Activated CD8-positive, alpha-beta memory T cell treated with anti-CD3 and anti-CD28 coated beads, Interleukin-2, amount 50 U/mL, for 24 hours (primary cell): ENCODE measurements at regions not wholly inside any gene's neighbourhood (a gene's known extent, or its start where the extent isn't known, plus 50 kb on each side); places are given as distances from the start of the nearest gene placed in this dataset.

Experiments used
- DNase-seq: peaks from one replicate; pipeline ENCODE4 v3.0.0-alpha.2; 2020; ENCODE audit errors: extremely low read depth

DNA sequence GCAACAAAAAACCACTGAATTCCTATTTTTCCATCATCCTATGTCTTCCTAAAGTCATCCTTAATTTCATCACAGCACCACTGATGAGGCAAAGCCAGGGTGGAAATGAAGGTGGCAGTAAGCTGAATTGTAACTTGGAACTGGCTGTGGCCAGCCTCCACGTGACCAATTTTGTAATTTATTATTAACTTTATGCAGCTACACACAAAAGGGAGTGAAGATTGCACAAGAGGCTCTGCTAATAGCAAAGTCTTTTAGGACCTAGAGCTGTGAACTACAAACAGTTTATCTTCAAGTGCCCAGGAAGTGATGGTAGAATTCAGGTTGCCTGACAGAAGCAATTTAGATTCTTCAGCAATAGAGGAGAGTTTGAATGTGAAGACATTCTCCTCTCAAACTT is 176.4 kb downstream of the CCDC71L start:
- DNase-seq, result no peak

DNA sequence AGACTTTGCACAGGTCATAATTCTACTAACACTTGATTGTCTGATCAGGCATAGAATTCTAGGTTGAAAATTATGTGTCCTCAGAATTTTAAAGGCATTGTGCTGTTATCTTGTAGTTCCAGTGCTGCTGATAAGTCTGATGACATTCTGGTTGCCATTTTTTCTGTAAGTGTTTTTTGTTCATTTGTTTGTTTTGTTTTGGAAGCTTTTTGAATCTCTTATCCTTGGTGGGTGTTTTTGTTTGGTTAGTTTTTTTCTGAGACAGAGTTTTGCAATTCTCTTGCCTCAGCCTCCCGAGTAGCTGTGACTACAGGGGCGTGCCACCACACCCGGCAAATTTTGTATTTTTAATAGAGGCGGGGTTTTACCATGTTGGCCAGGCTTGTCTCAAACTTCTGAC is 178.9 kb downstream of the CCDC71L start:
- DNase-seq, result no peak

DNA sequence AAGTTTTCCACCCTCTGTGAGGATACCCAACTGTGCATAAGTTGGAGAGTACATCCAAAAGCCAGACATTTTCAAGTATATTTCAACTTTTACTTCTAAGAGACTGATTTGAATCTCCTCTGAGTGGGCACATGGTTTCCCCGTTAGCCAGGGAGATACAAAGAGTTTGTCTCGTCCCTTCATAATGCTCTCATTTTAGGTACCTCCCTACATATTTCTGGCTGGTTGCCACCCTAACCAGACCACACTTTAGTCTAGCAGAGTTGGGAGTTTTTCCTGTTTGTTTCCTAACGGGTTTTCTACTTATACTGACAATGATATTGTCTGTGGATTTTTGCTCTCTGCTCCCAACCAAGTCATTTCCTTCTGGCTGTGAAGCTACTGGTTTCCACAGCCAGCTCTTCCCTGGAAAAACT is 180.3 kb downstream of the CCDC71L start:
- no peak for DNase-seq

DNA sequence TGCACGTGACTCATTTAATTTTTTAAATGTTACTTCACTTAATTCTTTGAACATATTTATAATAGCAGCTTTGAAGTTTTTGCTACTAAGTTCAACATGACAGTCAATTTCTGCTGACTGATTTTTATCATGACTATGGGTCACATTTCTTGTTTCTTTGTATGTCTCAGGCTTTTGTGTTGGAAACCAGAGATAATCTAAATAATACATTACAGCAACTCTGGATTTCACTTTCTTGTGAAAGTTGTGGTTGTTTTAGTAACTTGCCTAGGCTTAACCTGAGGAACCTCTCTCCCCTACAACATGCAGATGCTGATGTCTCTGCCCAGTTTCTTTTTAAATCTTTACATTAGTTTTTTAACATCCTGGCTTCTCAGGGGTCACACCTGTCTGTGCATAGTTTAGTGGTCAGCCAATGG is 180.8 kb downstream of the CCDC71L start:
- DNase-seq, result no peak

DNA sequence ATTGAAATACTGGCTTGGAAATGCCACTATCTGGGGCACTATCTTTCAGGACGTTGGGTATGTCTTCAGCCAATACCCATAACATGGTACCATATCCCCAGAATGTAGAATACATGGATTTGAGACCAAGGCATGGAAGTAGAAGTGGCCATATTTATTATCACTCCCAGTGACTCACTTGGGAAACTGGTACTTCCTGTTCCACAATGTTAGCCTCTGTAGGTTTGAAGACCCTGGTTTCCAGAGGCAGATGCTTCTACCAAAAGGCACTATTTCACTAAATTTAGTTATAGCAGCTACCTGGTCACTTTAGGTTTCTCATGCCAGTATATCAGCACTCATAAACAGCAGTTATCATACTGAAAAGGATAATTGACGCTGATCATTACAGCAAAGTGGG is 184.2 kb downstream of the CCDC71L start:
- no peak for DNase-seq

DNA sequence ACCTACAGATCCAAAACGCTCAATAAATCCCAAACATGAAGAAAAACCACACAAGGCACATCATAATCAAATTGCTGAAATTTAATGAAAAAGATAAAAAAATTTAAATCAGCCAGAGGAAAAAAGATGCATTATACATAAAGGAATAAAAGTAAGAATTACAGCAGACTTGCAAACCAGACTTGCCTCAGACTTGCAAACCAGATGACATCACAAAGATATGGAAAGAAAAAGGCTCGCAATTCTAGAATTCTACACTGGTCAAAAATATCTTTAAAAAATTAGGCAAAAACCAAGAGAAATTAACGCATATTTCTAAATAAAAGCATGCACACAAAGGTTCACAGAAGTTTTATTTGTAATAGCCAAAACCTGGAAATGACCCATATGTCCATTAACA is 188.0 kb upstream of the NAMPT start:
- no peak for DNase-seq

DNA sequence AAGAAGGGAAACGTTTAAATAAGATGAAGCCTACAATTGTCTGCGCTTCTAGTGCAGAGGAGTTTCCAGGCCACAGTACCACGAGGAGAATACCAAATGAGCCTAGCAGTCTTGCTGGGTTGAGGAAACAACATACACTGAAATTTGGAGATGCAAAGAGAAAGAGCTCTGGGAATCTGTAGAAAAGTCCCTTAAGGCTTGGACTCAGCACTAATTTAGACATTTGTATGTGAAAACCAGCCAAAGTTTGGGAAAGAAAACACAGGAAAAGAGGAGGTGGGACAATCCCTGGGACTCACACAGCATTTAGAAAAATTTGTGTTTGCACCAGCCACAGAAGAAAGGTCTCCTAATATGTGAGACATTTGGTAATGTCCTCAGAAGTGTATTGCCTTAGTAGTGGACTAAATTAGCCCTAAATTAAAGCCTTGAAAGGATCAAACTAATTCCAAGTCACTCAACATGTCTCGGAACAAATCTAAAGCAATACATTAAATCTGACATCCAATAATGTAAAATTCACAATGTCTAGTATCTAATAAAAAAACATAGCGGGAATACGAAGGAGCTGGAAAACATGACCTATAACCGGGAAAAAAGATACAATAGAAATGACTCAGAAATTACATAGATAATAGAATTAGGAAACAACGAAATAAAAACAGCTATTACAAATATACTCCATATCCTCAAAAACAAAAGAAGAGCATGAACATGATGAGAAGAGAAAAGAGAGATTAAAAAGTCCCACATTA is 187.1 kb upstream of the NAMPT start:
- no peak for DNase-seq

DNA sequence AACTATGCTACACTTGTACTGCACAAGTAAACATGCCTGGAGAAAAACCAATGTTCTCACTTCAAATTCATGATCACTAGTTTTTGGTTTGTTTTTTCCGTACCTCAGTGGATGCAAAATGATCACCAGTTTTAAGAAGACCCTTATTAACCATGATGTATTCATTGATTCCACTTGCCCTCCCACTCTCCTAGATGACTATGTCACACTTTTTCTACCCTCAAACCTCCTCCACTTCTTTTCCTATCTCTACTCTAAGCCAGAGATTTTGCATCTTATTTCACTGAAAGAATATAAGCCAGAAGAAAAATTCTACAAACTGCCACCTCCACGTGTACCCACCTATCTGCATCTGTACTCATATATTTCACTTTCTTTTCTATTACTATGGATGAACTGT is 186.2 kb upstream of the NAMPT start:
- no peak for DNase-seq

DNA sequence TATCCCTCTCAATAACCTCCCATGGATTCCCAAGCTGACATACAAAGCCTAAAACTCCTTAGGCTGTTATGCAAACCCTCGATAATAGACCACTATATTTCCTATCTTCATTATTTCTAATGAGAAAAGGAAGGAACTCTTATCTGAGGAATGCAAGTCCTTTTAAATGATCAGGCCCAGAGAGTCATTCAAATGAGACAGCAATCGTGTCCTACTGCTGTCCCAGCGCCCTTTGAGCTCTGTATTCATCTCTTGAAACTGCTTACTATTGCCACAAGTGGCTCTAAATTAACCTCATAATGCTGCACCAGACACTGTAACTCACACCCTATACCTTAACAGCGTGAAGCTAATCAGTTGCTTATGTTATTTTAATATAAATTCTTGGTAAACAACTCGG is 182.1 kb upstream of the NAMPT start:
- DNase-seq, result no peak

DNA sequence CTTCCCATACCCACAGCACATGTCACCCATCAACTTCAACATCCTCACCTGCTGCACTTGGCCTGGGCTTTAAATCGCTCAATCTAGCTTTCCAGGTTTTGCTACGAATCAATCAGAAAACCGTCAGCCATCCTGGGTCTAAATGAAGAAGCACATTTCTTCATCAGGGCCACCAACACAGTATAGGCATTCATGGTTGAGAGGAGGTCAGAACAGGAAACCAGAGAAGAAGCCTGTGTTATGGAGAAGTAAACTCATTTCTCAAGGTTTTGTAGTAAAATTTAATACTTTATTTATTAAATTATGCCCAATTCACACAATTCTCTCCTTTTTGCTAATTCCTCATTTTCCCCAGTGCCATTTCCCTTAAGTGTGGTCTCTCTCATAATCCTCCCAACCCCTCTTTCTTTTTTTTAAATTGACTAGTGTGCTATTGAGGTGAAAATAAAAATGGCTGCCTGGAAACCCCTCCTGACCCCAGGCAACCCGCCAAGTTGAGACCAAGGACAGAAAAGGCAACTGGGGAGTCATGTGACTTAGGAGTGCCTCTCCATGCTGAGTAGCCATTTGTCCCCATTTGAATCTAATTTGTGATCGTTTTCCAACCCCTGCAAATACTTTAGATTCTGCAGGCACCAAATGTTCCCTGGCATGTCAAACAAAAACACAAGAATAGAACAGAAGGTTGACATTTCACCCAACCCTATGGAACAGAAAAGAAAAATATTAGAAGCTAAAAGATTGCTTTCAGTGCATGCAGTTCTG is 181.1 kb upstream of the NAMPT start:
- DNase-seq, result no peak

DNA sequence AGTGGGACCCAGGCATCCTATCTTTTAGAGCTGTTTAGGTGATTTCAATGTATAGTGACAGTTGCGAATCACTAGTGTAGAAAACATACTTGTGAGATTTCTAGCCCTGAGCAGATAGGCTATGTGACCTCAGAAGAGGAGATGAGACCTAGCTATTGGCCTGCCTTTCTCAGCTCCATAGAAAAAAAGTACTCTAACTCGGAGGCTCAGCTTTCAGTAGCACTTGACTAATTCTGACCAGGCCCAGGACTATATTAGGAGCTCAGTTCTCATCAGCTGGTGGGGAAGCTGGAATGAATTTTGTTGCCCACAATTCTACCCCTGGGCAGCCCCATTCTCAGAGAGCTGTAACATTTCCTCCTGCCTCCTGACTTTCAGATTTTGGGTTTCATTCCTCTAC is 179.9 kb upstream of the NAMPT start:
- no peak for DNase-seq

DNA sequence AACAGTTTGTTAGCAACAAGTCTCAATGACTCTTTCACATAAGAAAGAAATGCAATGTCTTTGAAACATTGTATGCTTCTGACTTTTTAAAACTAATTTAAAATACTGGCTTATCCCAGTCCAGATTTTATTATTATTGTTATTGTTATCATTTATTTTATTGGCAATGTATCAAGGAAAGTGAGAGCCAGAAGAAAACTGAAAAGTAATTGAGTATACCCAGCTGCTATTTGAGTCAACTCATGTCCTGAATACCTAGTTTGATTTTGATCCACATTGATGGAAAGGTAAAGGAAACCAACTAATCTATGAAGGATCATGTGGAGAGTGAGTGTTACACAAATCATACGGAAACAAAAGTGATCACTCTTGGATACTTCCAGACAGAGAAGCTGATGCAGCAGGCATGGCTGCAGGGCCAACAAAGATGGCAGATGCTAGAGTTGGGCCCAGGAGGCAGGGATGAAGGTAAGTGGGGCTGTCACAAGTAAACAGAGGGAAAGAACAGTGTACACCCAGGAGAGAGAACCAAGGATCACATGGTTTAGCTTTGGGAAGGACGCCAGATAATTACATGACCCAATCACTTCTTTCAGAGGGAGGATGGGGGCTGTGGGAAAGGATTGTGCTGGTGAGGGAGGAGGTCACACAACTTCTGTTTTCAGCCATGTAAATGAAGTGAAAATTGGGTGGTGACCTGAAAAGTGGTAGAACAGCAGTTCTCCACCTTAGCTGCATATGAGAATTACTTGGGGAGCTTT is 179.2 kb upstream of the NAMPT start:
- DNase-seq, result no peak

DNA sequence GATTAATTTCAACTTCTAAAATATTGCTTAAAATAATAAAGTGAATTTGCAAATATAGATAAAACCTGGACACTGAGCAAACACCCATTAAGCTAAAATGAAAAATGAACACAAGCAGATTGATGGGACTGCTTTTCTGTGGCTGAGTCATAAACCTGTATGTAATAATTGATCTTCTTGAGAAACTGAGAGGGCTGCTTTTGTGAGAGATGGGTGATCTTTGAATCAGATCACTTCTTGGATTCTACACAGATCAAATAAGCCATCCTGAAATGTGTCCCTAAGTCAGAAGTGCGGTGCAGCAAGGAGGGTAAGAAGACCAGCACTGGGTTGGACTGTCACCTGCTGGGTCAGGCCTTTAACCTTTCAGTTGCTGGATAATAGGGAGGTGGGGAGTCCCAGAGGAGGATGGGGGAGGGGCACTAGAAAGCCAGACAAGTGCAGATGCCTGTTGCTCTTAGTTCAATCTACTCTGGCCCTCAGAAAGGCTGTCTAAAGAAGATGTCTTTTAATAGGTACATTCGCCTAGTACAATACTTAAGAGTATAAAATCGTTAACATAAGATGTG is 178.2 kb upstream of the NAMPT start:
- no peak for DNase-seq

DNA sequence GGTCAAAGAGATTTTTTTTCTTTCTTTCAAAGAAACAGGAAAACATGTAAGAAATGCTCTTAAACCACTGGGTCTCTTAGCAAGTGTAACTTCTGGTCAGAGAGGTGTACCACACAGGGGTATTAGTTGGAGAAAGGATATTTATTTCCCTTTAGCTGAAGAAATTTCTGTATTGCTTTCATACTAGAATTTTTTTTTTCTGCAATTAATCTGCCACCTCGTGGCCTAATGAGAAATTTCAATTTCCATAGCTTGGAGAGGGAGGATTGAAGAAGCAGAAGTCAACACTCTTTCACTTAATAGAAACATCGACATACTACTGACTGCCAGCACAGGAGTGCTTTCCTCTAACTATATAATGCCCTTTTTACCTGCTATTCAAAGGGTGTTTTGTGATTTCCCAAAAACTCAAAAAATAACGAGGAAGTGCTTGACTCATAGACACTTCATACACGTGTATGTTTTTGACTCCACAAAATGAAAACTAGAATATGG is 177.6 kb upstream of the NAMPT start:
- no peak for DNase-seq

DNA sequence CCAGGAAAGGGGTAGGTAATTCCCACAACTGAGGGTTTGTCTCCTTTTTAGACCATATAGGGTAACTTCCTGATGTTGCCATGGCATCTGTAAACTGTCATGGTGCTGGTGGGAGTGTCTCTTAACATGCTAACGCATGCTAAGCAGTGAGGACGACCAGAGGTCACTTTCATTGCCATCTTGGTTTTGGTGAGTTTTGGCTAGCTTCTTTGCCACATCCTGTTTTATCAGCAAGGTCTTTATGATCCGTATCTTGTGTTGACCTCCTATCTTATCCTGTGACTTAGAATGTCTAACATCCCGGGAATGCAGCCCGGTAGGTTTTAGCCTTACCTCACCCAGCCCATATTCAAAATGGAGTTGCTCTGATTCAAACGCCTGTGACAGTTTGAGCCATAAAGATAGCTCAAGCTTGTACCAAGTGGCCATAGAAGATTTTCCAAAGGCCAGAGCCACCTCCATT is 176.0 kb upstream of the NAMPT start:
- no peak for DNase-seq

DNA sequence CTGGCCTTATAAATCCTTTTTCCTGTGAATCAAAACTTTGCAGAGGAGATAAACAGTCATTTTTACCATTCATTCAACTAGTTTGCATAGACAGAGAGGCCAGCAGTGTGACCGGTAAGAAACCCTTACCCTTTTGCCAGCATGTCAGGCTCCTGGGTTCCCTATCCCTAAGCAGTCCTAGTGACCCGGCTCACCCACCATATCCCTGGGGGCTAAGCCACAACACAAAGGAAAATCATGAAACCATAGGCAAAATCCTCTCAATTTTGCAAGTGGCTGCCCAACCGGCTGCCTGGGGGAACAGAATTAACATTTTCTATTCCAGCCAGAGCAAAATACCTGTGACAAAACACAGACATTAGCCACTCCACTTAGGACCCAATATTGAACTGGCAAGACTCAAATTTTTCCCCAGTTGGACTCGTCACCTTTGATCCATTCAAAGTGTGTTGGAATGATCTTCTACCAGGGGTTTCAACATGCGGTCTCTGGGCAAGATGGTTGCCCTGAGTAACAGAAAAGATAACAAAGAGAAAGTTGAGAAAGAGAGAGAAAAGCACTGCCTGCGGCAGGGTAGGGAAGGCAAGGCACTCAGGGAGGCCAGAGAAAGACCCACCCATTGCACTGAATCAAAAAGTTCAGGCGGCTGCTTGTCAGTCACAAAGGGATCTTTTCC is 174.8 kb upstream of the NAMPT start:
- DNase-seq, result no peak

DNA sequence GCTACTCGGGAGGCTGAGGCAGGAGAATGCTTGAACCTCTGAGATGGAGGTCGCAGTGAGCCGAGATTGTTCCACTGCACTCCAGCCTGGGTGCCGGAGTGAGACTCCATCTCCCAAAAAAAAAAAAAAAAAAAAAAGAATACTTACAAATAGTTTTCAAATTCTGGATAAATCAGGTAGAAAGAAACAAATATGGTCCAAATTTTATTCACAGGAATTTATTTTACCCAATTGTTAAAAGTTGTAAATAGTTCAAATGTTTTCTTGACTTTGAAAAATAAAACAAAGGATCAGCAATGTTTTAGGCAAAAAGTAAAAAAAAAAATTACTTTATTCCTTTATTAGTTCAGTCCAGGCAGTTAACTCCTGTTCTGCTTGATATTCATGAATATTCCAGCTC is 172.9 kb upstream of the NAMPT start:
- DNase-seq, result no peak

DNA sequence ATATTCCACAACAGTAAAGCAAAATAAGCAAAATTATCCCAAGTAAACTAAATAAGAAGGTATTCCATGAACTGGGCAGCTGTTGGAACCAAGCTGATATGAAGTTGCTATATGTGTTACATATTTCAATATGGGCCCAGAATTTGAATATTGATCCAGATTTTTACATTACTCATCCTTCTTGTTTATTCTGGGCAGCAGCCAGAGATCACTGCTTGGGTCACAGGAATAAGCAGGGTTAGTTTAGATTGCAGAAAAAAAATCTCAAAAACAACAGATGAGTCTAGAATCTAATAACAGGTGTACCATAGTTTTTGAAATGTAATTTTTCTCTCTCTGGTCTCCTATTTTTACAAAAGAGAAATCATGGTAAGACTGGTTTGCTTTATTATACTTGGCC is 171.5 kb upstream of the NAMPT start:
- no peak for DNase-seq

DNA sequence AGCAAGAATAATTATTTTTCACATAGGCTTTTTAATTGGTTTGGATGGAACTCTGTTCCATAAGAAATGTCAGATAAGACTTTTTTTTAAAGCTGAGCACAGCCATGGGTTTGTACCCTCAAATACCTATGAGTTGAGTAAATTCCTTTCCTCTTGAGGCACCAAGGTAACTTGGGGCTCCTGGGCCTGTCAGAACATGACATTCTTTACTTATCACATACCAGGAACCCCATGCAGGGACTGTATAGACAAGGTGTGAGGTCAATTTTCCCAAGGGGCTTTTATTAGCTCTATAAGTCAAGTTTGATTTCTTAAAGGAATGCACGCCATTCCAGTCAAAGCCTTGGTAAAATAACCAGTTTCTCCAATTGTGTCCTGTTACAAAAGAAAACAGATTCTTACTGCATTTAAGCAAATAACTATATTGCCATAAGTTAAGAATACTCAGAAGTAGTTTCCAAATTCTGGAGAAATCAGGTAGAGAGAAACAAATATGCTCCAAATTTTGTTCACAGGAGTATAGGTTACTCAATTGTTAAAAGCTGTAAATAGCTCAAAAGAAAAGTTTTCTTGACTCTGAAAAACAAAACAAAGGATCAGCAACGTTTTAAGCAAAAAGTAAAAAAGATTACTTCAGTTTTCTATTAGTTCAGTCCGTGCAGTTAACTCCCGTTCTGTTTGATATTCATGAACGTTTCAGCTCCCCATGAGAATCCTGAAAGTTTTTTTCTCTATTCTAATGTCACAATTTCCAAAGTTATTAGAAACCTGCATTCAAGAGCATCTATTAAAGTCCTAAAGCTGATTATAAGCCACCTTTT is 167.5 kb upstream of the NAMPT start:
- DNase-seq, result no peak

DNA sequence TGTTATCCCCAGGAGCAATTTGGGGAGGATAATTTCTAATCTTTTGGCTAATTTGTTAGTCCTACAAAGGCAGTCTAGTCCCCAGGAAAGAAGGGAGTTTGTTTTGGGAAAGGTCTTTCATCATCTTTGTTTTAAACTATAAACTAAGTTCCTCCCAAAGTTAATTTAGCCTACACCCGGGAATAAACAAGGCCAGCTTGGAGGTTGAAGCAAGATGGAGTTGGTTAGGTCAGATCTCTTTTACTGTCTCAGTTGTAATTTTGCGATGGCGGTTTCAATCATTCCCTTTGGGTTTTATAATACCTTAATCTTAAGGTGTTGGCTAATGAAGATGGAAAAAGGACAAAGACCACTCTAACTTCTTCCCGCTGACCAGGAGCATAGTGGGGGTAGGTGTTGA is 166.4 kb upstream of the NAMPT start:
- DNase-seq, result no peak

DNA sequence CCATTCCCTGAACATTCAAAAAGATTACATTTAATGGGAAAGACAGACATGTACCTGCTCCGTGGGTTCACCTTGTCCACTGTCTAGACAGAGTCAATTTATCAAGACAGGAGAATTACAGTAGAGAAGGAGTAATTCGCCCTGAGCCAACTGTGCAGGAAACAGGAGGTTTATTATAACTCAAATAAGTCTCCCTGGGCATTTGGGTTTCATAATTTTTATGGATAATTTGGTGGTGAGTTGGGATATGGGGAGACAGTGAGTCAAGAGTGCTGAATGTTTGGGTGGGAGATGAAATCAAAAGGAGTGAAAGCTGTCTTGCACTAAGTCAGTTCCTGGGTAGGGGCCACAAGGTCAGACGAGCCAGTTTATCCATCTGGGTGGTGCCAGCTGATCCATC is 165.9 kb upstream of the NAMPT start:
- DNase-seq, result no peak
